Lower lobe of right lung (tissue), 2 donors: ENCODE measurements at regions not wholly inside any gene's neighbourhood (a gene's known extent, or its start where the extent isn't known, plus 50 kb on each side); places are given as distances from the start of the nearest gene placed in this dataset.

ENCODE experiments used
- ATAC-seq, 2 donors: fragments of 200-7000 bp; cut with Tn5 transposase; one replicate each; pipeline ENCODE4 v1.9.1; 2020 to 2022; ENCODE audit warnings: mild to moderate bottlenecking in 2 of 2, moderate library complexity in 2 of 2
- DNase-seq: peaks from one replicate; pipeline ENCODE4 v3.0.0-alpha.2; 2020
- H3K27ac ChIP-seq: fragments of 200-600 bp; one replicate; pipeline ENCODE4 v1.8.0; 2022
- H3K27me3 ChIP-seq: fragments of 200-600 bp; one replicate; pipeline ENCODE4 v1.8.0; 2022; ENCODE audit warnings: low read depth
- H3K36me3 ChIP-seq: fragments of 200-600 bp; one replicate; pipeline ENCODE4 v1.8.0; 2022; ENCODE audit warnings: mild to moderate bottlenecking
- H3K4me1 ChIP-seq: fragments of 200-600 bp; one replicate; pipeline ENCODE4 v1.8.0; 2022
- H3K4me3 ChIP-seq: fragments of 200-600 bp; one replicate; pipeline ENCODE4 v1.8.0; 2022; ENCODE audit warnings: mild to moderate bottlenecking
- H3K9me3 ChIP-seq: fragments of 200-600 bp; one replicate; pipeline ENCODE4 v1.8.0; 2022
- intact Hi-C: fragments of 100-400 bp; cut with DNase I; formaldehyde crosslinking; loops from one replicate; pipeline ENCODE4 v1.11.0; 2022
- TF ChIP-seq, protein P1 (sequence below): fragments of 200-600 bp; IDR thresholded peaks from one replicate; pipeline ENCODE4 v1.8.0; 2022; ENCODE audit warnings: antibody characterized with exemption, mild to moderate bottlenecking
- donor health status: DM: no; HTN: yes; CAD: no; lungs with severe emphysema.

DNA sequence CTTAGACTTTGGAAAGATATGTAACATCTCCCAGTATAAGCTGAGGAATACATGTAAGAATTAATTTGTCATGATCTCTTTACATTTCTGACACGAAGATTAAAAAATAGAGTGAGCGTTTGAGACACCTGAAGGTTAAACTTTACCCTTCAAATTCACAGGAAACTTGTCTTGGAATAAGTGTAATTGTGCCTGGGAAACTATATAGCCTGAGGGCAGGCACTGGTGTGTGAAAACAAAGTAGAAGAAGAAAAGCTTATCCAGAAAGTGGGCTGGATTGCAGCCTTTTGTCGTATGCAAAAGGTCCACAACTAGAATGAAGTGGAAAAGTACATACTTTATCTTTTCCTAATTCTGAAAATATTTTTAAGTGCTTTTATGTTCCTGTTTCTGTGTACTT, 275.7 kb upstream of the TCF21 start:
- no peak overlapping the region for H3K27ac ChIP-seq
- no peaks in the 10 kb centered on the region for H3K9me3 ChIP-seq
- ATAC-seq (no peak), DNase-seq (no peak)
- TF ChIP-seq, protein P1, sequence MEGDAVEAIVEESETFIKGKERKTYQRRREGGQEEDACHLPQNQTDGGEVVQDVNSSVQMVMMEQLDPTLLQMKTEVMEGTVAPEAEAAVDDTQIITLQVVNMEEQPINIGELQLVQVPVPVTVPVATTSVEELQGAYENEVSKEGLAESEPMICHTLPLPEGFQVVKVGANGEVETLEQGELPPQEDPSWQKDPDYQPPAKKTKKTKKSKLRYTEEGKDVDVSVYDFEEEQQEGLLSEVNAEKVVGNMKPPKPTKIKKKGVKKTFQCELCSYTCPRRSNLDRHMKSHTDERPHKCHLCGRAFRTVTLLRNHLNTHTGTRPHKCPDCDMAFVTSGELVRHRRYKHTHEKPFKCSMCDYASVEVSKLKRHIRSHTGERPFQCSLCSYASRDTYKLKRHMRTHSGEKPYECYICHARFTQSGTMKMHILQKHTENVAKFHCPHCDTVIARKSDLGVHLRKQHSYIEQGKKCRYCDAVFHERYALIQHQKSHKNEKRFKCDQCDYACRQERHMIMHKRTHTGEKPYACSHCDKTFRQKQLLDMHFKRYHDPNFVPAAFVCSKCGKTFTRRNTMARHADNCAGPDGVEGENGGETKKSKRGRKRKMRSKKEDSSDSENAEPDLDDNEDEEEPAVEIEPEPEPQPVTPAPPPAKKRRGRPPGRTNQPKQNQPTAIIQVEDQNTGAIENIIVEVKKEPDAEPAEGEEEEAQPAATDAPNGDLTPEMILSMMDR = no peak
- intact Hi-C loops = no loop called here
- no peaks in the 10 kb centered on the region for H3K27me3 ChIP-seq
- no peaks in the 10 kb centered on the region for H3K36me3 ChIP-seq
- no peaks in the 10 kb centered on the region for H3K4me1 ChIP-seq
- no peak overlapping the region for H3K4me3 ChIP-seq

DNA sequence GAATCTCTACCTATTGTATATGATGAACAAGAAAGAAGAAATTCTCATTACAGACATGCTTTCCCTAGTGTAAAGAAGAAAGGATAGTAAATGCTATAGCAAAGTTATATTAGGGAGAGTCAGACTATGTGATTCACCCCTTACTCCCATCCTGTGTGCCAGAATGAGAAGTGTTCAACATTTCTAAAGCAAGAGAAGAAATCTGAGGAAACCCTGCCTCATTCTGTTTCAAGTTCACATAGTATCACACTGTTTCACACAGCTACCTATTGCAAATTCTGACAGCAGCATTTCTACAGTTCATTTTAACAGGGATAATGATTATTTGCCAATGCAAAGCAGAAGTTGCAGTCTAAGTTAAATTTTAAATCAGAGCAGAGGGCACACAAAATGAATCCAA, 267.2 kb upstream of the TCF21 start:
- Histone ChIP-seq H3K9me3 (peaks cover 5% of the 10 kb centered on the region), H3K4me3 (no peak overlapping the region), H3K27ac (no peak overlapping the region), H3K36me3 (no peaks in the 10 kb centered on the region), H3K27me3 (no peaks in the 10 kb centered on the region), H3K4me1 (no peaks in the 10 kb centered on the region)
- intact Hi-C loops = no loop called here
- ATAC-seq (no peak), DNase-seq (no peak)
- TF ChIP-seq, protein P1 = no peak

DNA sequence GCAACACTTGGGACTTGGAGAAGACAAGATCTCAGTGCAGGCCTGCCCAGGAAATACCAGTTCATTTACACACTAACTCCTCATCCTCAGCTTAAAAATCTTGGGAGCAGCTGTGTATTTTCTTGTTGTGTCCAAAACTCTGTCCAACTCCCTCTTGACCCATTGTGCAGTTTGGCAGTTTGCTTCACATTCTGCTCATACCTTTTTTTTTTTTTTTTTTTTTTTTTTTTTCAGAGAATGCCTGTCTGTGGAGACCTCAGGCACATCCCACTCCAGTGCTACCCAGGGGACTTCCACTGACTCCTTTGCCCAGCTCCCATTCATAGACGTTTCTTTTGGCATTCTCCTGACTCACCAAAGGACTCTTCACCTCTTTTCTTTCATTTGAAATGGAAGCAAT, 265.8 kb upstream of the TCF21 start:
- Histone ChIP-seq H3K36me3 (no peaks in the 10 kb centered on the region), H3K4me1 (no peaks in the 10 kb centered on the region), H3K27me3 (no peaks in the 10 kb centered on the region), H3K27ac (no peak overlapping the region), H3K9me3 (peaks cover 5% of the 10 kb centered on the region), H3K4me3 (no peak overlapping the region)
- intact Hi-C loops = no loop called here
- TF ChIP-seq, protein P1 = no peak
- DNase-seq (no peak), ATAC-seq (peak; percentile 21 to 31)

DNA sequence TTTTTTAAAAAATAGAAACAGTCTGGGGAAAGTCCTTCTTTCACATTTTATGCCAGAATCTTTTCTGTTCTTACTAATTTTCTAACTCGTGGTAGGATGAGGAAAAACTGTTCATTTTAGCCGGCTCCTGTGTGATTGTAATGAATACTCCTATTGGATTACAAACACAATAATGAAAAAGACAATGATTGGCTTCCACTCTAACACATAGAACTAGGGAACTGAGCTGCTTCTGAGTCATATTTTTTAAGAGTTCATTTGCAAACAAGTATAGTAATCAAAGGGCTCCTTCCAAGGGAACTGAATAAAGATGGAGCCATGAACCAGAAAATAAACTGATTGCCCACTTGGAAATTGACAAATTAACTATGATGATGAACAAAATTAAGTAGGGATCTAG, 265.3 kb upstream of the TCF21 start:
- DNase-seq (no peak), ATAC-seq (no peak)
- no peaks in the 10 kb centered on the region for H3K27me3 ChIP-seq
- TF ChIP-seq, protein P1 = no peak
- H3K27ac ChIP-seq = no peak overlapping the region
- no peak overlapping the region for H3K4me3 ChIP-seq
- peaks cover 2% of the 10 kb centered on the region for H3K9me3 ChIP-seq
- no peaks in the 10 kb centered on the region for H3K36me3 ChIP-seq
- intact Hi-C loops = no loop called here
- H3K4me1 ChIP-seq = no peaks in the 10 kb centered on the region

DNA sequence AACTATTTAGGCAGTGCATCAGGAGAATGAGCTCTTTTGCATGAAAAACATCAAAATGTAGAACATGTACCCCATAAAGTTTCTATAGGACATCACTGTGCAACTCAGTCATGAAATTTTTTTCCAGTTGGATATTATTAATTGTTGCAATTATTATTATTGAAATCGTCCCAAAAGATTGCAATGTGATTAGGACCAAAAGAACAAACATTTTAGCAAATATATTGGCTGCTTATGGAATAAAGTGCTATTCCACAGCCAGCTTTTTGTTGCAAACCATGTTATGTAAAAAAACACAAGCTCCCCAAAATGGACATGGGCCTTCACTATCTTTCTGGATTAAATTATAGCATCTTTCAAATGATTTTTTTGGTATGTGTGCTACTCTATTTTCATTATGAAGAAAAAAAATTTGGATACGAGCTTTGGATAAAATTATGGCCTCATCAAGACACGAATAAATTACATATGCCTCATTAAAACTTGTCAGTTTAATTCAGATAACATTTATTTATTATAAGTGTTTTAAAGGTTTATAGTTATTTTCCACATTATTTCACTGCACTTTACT, 262.7 kb upstream of the TCF21 start:
- no peak for DNase-seq
- Histone ChIP-seq H3K27me3 (no peaks in the 10 kb centered on the region), H3K4me1 (no peaks in the 10 kb centered on the region), H3K27ac (no peak overlapping the region), H3K4me3 (no peak overlapping the region), H3K36me3 (no peaks in the 10 kb centered on the region), H3K9me3 (no peaks in the 10 kb centered on the region)
- intact Hi-C loops = no loop called here
- TF ChIP-seq, protein P1 = no peak
- ATAC-seq = no peak

DNA sequence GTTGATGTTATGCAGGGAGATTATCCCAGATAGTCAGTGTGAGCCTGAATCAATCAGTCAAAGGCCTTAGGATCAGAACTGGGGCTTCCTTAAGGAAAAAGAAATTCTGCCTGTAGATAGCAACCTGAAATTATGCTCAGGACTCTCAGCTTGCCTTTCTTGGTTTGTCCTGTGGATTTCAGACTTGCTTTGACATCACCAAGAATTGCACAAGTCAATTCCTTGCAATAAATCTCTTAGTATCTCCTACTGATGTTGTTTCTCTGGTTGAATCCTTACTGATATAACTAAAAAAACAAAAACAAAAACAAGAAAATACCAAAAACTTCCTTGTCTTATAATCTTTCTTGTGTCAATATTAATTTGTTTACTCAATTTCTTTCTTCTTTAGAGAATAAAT, 258.9 kb upstream of the TCF21 start:
- no peaks in the 10 kb centered on the region for H3K4me1 ChIP-seq
- H3K27ac ChIP-seq = no peak overlapping the region
- intact Hi-C loops = no loop called here

More for the DNA sequence above, 258.9 kb upstream of the TCF21 start:
- no peak for DNase-seq
- TF ChIP-seq, protein P1 = no peak
- no peak for ATAC-seq
- H3K36me3 ChIP-seq = no peaks in the 10 kb centered on the region
- H3K4me3 ChIP-seq = no peak overlapping the region
- H3K9me3 ChIP-seq = no peaks in the 10 kb centered on the region
- no peaks in the 10 kb centered on the region for H3K27me3 ChIP-seq
